ENCODE measurements at regions not wholly inside any gene's neighbourhood (a gene's known extent, or its start where the extent isn't known, plus 50 kb on each side); places are given as distances from the start of the nearest gene placed in this dataset.
A peak's percentile ranks its signal among the peaks of the same experiment; 100 is the strongest.

DNA sequence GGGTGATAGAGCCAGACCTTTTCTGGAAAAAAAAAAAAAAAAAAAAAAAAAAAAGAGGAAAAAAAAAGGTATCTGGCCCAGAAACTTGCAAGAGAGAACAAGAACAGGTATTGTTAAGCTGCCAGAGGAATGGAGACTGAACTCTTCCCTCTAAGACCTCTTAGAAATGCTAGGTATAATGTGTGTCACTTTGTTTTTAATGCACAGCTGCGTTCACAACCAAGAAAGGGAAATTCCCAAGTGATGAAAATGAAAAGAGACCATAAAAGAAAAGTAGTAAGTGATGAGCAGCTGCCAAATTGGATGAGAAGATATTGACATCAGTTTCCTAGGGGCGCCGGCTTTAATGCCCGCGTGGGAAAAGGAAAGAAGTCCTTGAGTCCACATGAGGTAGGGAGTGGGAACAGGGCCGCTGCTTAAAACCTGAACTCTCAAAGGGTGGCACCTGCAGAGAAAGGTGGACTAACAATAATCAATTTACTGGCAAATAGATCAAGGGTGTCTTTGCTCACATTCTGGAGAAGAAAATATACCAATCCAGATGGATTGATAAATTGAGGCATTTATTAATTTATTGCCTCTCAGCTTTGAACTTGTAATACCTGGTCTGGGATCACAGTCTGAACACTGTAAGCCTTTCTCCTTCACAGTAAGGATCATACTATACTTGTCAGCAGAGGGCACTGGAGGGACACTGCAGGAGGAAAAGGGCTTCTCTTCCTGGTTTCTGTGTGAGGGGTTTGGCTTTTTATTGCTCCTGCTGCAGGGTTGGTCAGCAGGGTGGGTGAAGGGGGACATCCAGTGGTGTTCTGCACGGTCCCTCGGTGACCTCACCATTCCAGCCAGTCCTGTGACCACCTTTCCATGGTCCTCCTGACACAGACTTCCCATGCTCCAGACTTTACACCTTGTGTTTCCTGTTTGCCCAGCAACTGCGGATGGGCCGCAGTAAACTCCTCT, 131.6 kb downstream of the AQP9 start:
- TF ChIP-seq, protein P1, sequence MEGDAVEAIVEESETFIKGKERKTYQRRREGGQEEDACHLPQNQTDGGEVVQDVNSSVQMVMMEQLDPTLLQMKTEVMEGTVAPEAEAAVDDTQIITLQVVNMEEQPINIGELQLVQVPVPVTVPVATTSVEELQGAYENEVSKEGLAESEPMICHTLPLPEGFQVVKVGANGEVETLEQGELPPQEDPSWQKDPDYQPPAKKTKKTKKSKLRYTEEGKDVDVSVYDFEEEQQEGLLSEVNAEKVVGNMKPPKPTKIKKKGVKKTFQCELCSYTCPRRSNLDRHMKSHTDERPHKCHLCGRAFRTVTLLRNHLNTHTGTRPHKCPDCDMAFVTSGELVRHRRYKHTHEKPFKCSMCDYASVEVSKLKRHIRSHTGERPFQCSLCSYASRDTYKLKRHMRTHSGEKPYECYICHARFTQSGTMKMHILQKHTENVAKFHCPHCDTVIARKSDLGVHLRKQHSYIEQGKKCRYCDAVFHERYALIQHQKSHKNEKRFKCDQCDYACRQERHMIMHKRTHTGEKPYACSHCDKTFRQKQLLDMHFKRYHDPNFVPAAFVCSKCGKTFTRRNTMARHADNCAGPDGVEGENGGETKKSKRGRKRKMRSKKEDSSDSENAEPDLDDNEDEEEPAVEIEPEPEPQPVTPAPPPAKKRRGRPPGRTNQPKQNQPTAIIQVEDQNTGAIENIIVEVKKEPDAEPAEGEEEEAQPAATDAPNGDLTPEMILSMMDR (IDR thresholded peaks at IDR 0.05), result peak; percentile 45 to 55 (median 47)
- TF ChIP-seq POLR2A (IDR thresholded peaks at IDR 0.05; ENCODE audit: low read depth), result no peak
- TF ChIP-seq POLR2AphosphoS5 (IDR thresholded peaks at IDR 0.05), result no peak
- TF ChIP-seq EP300 (IDR thresholded peaks at IDR 0.05), result no peak
